ENCODE measurements at regions not wholly inside any gene's neighbourhood (a gene's known extent, or its start where the extent isn't known, plus 50 kb on each side); places are given as distances from the start of the nearest gene placed in this dataset.

DNA sequence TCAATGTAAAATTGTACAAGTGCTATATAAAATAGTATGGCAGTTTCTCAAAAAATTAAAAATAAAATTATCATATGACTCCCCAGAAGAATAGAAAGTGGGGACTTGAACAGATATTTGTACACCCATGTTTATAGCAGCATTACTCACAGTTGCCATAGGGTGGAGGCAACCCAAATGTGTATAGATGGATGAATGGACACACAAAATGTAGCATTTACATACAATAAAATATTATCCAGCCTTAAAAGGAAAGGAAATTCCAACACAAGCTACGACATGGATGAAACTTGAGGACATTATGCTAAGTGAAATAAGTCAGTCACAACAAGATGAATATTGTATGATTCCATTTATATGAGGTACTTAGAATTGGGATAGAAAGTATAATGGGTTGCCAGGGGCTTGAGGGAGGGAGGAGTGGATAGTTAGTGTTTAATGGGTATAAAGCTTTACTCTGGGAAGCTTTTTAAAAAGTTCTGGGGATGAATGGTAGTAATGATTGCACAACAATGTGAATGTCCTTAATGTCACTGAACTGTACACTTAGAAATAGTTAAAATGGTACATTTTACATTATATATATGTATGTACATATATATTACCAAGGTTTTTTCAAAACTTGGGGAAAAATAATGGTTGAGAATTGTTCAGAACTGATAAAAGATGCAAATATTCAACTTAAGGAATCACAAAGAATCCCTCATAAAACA, 53.0 kb upstream of the ADORA3 start:
- TF ChIP-seq EZH2 (IDR thresholded peaks at IDR 0.05; ENCODE audit: borderline replicate concordance), result no peak
- TF ChIP-seq, protein P1, sequence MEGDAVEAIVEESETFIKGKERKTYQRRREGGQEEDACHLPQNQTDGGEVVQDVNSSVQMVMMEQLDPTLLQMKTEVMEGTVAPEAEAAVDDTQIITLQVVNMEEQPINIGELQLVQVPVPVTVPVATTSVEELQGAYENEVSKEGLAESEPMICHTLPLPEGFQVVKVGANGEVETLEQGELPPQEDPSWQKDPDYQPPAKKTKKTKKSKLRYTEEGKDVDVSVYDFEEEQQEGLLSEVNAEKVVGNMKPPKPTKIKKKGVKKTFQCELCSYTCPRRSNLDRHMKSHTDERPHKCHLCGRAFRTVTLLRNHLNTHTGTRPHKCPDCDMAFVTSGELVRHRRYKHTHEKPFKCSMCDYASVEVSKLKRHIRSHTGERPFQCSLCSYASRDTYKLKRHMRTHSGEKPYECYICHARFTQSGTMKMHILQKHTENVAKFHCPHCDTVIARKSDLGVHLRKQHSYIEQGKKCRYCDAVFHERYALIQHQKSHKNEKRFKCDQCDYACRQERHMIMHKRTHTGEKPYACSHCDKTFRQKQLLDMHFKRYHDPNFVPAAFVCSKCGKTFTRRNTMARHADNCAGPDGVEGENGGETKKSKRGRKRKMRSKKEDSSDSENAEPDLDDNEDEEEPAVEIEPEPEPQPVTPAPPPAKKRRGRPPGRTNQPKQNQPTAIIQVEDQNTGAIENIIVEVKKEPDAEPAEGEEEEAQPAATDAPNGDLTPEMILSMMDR (IDR thresholded peaks at IDR 0.05; ENCODE audit: poor library complexity), result no peak
- TF ChIP-seq EZH2phosphoT487 (IDR thresholded peaks at IDR 0.05; ENCODE audit: low read depth, severe bottlenecking, unreplicated experiment), result no peak
